ENCODE measurements at regions not wholly inside any gene's neighbourhood (a gene's known extent, or its start where the extent isn't known, plus 50 kb on each side); places are given as distances from the start of the nearest gene placed in this dataset.

DNA sequence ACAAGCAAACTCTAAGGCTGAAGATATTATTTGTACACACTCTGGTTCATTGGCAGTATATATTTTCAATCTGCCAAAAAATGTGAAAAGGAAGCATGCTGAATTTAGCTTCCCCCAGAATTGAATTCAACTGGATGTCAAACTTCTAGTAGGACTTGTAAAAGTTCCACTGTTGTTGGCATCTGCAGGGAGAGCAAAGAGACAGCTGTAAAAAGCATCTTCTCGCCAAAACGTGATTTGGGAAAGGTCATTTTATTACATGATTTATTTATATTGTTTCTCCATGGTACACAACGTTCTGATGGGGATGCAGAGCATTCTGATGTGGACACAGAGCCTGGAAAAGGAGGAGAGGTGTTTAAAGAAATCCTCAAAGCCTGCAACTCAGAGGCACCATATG lies 196.7 kb upstream of the ADAMTS9 start (continued):
- TF ChIP-seq EZH2 (IDR thresholded peaks at IDR 0.05; ENCODE audit: low read depth, unreplicated experiment) (no peak), EZH2phosphoT487 (IDR thresholded peaks at IDR 0.05; ENCODE audit: unreplicated experiment) (no peak), STAT1 (IDR thresholded peaks at IDR 0.05; ENCODE audit: unreplicated experiment) (no peak)

DNA sequence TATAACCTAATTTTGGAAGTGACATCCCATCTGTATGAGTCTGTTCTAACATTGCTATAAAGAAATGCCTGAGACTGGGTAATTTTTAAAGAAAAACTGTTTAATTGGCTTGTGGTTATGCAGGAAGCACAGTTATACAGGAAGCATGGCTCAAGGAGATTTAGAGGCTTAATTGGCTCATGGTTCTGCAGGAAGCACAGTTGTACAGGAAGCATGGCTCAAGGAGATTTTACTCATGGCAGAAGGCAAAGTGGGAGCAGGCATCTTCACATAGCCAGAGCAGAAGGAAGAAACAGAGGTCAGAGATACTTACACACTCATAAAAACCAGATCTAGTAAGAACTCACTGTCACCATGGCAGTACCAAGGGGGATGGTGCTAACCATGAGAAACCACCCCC lies 193.1 kb upstream of the ADAMTS9 start:
- no peak for ATAC-seq

More for the DNA sequence above, 193.1 kb upstream of the ADAMTS9 start:
- Mint-ChIP-seq H3K4me3 (no peak overlapping the region), H3K36me3 (ENCODE audit: low read depth) (no peaks in the 10 kb centered on the region), H3K9me3 (no peaks in the 10 kb centered on the region), H3K27ac (no peak overlapping the region), H3K4me1 (no peaks in the 10 kb centered on the region), H3K27me3 (ENCODE audit: insufficient read depth, low read depth, poor library complexity) (no peaks in the 10 kb centered on the region)
- H3K4me1 ChIP-seq (ENCODE audit: insufficient read depth) = no peaks in the 10 kb centered on the region
- peaks cover 11% of the 10 kb centered on the region; the same call in 1 of the 2 replicates for H3K9me2 ChIP-seq (ENCODE audit: insufficient read depth)
- no peak overlapping the region for H3K4me3 ChIP-seq
- no peaks in the 10 kb centered on the region for H3F3A ChIP-seq (replicated peaks; ENCODE audit: low read depth)
- no peak for TF ChIP-seq ZNF331 (CRISPR knock-in tag; IDR thresholded peaks at IDR 0.05; ENCODE audit: low read depth)
- TF ChIP-seq POLR2AphosphoS5 (IDR thresholded peaks at IDR 0.05; ENCODE audit: low read depth) = no peak
- no peak for TF ChIP-seq EZH2phosphoT487 (IDR thresholded peaks at IDR 0.05; ENCODE audit: unreplicated experiment)
- TF ChIP-seq, protein P1, sequence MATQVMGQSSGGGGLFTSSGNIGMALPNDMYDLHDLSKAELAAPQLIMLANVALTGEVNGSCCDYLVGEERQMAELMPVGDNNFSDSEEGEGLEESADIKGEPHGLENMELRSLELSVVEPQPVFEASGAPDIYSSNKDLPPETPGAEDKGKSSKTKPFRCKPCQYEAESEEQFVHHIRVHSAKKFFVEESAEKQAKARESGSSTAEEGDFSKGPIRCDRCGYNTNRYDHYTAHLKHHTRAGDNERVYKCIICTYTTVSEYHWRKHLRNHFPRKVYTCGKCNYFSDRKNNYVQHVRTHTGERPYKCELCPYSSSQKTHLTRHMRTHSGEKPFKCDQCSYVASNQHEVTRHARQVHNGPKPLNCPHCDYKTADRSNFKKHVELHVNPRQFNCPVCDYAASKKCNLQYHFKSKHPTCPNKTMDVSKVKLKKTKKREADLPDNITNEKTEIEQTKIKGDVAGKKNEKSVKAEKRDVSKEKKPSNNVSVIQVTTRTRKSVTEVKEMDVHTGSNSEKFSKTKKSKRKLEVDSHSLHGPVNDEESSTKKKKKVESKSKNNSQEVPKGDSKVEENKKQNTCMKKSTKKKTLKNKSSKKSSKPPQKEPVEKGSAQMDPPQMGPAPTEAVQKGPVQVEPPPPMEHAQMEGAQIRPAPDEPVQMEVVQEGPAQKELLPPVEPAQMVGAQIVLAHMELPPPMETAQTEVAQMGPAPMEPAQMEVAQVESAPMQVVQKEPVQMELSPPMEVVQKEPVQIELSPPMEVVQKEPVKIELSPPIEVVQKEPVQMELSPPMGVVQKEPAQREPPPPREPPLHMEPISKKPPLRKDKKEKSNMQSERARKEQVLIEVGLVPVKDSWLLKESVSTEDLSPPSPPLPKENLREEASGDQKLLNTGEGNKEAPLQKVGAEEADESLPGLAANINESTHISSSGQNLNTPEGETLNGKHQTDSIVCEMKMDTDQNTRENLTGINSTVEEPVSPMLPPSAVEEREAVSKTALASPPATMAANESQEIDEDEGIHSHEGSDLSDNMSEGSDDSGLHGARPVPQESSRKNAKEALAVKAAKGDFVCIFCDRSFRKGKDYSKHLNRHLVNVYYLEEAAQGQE (IDR thresholded peaks at IDR 0.05; ENCODE audit: unreplicated experiment) = no peak
- no peak for TF ChIP-seq JUNB (IDR thresholded peaks at IDR 0.05; ENCODE audit: unreplicated experiment)
- TF ChIP-seq, protein P2, sequence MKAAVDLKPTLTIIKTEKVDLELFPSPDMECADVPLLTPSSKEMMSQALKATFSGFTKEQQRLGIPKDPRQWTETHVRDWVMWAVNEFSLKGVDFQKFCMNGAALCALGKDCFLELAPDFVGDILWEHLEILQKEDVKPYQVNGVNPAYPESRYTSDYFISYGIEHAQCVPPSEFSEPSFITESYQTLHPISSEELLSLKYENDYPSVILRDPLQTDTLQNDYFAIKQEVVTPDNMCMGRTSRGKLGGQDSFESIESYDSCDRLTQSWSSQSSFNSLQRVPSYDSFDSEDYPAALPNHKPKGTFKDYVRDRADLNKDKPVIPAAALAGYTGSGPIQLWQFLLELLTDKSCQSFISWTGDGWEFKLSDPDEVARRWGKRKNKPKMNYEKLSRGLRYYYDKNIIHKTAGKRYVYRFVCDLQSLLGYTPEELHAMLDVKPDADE (IDR thresholded peaks at IDR 0.05) = no peak
- TF ChIP-seq, protein P3, sequence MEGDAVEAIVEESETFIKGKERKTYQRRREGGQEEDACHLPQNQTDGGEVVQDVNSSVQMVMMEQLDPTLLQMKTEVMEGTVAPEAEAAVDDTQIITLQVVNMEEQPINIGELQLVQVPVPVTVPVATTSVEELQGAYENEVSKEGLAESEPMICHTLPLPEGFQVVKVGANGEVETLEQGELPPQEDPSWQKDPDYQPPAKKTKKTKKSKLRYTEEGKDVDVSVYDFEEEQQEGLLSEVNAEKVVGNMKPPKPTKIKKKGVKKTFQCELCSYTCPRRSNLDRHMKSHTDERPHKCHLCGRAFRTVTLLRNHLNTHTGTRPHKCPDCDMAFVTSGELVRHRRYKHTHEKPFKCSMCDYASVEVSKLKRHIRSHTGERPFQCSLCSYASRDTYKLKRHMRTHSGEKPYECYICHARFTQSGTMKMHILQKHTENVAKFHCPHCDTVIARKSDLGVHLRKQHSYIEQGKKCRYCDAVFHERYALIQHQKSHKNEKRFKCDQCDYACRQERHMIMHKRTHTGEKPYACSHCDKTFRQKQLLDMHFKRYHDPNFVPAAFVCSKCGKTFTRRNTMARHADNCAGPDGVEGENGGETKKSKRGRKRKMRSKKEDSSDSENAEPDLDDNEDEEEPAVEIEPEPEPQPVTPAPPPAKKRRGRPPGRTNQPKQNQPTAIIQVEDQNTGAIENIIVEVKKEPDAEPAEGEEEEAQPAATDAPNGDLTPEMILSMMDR (conservative IDR thresholded peaks at IDR 0.05; ENCODE audit: low read depth in 2 of 2) = no peak
- TF ChIP-seq CREB1 (CRISPR knock-in tag; IDR thresholded peaks at IDR 0.05; ENCODE audit: low read depth) = no peak
- TF ChIP-seq, protein P4, sequence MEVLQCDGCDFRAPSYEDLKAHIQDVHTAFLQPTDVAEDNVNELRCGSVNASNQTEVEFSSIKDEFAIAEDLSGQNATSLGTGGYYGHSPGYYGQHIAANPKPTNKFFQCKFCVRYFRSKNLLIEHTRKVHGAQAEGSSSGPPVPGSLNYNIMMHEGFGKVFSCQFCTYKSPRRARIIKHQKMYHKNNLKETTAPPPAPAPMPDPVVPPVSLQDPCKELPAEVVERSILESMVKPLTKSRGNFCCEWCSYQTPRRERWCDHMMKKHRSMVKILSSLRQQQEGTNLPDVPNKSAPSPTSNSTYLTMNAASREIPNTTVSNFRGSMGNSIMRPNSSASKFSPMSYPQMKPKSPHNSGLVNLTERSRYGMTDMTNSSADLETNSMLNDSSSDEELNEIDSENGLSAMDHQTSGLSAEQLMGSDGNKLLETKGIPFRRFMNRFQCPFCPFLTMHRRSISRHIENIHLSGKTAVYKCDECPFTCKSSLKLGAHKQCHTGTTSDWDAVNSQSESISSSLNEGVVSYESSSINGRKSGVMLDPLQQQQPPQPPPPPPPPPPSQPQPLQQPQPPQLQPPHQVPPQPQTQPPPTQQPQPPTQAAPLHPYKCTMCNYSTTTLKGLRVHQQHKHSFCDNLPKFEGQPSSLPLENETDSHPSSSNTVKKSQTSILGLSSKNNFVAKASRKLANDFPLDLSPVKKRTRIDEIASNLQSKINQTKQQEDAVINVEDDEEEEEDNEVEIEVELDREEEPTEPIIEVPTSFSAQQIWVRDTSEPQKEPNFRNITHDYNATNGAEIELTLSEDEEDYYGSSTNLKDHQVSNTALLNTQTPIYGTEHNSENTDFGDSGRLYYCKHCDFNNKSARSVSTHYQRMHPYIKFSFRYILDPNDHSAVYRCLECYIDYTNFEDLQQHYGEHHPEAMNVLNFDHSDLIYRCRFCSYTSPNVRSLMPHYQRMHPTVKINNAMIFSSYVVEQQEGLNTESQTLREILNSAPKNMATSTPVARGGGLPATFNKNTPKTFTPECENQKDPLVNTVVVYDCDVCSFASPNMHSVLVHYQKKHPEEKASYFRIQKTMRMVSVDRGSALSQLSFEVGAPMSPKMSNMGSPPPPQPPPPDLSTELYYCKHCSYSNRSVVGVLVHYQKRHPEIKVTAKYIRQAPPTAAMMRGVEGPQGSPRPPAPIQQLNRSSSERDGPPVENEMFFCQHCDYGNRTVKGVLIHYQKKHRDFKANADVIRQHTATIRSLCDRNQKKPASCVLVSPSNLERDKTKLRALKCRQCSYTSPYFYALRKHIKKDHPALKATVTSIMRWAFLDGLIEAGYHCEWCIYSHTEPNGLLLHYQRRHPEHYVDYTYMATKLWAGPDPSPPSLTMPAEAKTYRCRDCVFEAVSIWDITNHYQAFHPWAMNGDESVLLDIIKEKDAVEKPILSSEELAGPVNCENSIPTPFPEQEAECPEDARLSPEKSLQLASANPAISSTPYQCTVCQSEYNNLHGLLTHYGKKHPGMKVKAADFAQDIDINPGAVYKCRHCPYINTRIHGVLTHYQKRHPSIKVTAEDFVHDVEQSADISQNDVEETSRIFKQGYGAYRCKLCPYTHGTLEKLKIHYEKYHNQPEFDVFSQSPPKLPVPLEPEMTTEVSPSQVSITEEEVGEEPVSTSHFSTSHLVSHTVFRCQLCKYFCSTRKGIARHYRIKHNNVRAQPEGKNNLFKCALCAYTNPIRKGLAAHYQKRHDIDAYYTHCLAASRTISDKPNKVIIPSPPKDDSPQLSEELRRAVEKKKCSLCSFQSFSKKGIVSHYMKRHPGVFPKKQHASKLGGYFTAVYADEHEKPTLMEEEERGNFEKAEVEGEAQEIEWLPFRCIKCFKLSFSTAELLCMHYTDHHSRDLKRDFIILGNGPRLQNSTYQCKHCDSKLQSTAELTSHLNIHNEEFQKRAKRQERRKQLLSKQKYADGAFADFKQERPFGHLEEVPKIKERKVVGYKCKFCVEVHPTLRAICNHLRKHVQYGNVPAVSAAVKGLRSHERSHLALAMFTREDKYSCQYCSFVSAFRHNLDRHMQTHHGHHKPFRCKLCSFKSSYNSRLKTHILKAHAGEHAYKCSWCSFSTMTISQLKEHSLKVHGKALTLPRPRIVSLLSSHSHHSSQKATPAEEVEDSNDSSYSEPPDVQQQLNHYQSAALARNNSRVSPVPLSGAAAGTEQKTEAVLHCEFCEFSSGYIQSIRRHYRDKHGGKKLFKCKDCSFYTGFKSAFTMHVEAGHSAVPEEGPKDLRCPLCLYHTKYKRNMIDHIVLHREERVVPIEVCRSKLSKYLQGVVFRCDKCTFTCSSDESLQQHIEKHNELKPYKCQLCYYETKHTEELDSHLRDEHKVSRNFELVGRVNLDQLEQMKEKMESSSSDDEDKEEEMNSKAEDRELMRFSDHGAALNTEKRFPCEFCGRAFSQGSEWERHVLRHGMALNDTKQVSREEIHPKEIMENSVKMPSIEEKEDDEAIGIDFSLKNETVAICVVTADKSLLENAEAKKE (CRISPR knock-in tag; IDR thresholded peaks at IDR 0.05) = no peak
- TF ChIP-seq STAT1 (IDR thresholded peaks at IDR 0.05; ENCODE audit: unreplicated experiment) = no peak
- TF ChIP-seq NANOG (IDR thresholded peaks at IDR 0.05; ENCODE audit: borderline replicate concordance) = no peak
- TF ChIP-seq ZNF114 (CRISPR knock-in tag; IDR thresholded peaks at IDR 0.05) = no peak
- no peak for TF ChIP-seq EZH2 (IDR thresholded peaks at IDR 0.05; ENCODE audit: low read depth, unreplicated experiment)
- no peaks in the 10 kb centered on the region for H3K36me3 ChIP-seq (ENCODE audit: insufficient read depth)
- no peak for DNase-seq (ENCODE audit: low spot score)
- no peaks in the 10 kb centered on the region for H4K20me1 ChIP-seq (replicated peaks; ENCODE audit: insufficient read depth)
- H3K27me3 ChIP-seq (ENCODE audit: insufficient read depth) = no peaks in the 10 kb centered on the region
- no peak overlapping the region for H3K27ac ChIP-seq (ENCODE audit: low read depth)
- H3K4me2 ChIP-seq = no peak overlapping the region
- H3K79me2 ChIP-seq (replicated peaks; ENCODE audit: insufficient read depth) = no peaks in the 10 kb centered on the region
- no peak overlapping the region for H2AFZ ChIP-seq
